GM19395 (cell line): ENCODE measurements at regions not wholly inside any gene's neighbourhood (a gene's known extent, or its start where the extent isn't known, plus 50 kb on each side); places are given as distances from the start of the nearest gene placed in this dataset.
"Not testable (repeated sequence)": the region's sequence is repeated elsewhere in the genome, so short reads cannot be mapped to it uniquely, and the experiment has no call there.

Experiments
- ATAC-seq: cut with Tn5 transposase; IDR thresholded peaks from one replicate; pipeline ENCODE4 v1.9.1; 2021; ENCODE audit warnings: mild to moderate bottlenecking, moderate library complexity; ENCODE audit not compliant: unreplicated experiment

- ATAC-seq, result no peak
These were observed 561.5 kb upstream of the POT1 start for GRCh38 chr7:125491137-125491536.

GRCh38 chr7:125490167-125490566 is 560.5 kb upstream of the POT1 start:
- no peak for ATAC-seq

GRCh38 chr7:125485223-125485622 is 555.6 kb upstream of the POT1 start:
- ATAC-seq, result no peak

GRCh38 chr7:125484755-125485154 is 555.1 kb upstream of the POT1 start:
- no peak for ATAC-seq

GRCh38 chr7:125481323-125481722 is 551.7 kb upstream of the POT1 start:
- no peak for ATAC-seq

GRCh38 chr7:125480762-125481161 is 551.1 kb upstream of the POT1 start:
- ATAC-seq, result no peak

GRCh38 chr7:125468855-125469174 is 539.2 kb upstream of the POT1 start:
- no peak for ATAC-seq

- no peak for ATAC-seq
These were observed 538.6 kb upstream of the POT1 start for GRCh38 chr7:125467996-125468854.

- ATAC-seq, result no peak
These were observed 535.9 kb upstream of the POT1 start for GRCh38 chr7:125465527-125465926.

- no peak for ATAC-seq
These were observed 533.0 kb upstream of the POT1 start for GRCh38 chr7:125462615-125463014.

GRCh38 chr7:125459038-125459437 is 529.4 kb upstream of the POT1 start:
- no peak for ATAC-seq

GRCh38 chr7:125450749-125451148 is 521.1 kb upstream of the POT1 start:
- ATAC-seq, result no peak

- no peak for ATAC-seq
These were observed 516.2 kb upstream of the POT1 start for GRCh38 chr7:125445836-125446235.

GRCh38 chr7:125444864-125445263 is 515.2 kb upstream of the POT1 start:
- ATAC-seq, result no peak

- no peak for ATAC-seq
These were observed 506.6 kb upstream of the POT1 start for GRCh38 chr7:125436220-125436619.

GRCh38 chr7:125431349-125431748 is 501.7 kb upstream of the POT1 start:
- no peak for ATAC-seq

- no peak for ATAC-seq
These were observed 500.4 kb upstream of the POT1 start for GRCh38 chr7:125430013-125430412.

GRCh38 chr7:125427676-125428075 is 498.1 kb upstream of the POT1 start:
- no peak for ATAC-seq

- no peak for ATAC-seq
These were observed 495.9 kb upstream of the POT1 start for GRCh38 chr7:125425506-125425905.

GRCh38 chr7:125424721-125425120 is 495.1 kb upstream of the POT1 start:
- ATAC-seq, result no peak

- ATAC-seq, result no peak
These were observed 494.0 kb upstream of the POT1 start for GRCh38 chr7:125423458-125424155.

GRCh38 chr7:125421407-125421806 is 491.8 kb upstream of the POT1 start:
- ATAC-seq, result not testable (repeated sequence)
